ENCODE measurements at regions not wholly inside any gene's neighbourhood (a gene's known extent, or its start where the extent isn't known, plus 50 kb on each side); places are given as distances from the start of the nearest gene placed in this dataset.

DNA sequence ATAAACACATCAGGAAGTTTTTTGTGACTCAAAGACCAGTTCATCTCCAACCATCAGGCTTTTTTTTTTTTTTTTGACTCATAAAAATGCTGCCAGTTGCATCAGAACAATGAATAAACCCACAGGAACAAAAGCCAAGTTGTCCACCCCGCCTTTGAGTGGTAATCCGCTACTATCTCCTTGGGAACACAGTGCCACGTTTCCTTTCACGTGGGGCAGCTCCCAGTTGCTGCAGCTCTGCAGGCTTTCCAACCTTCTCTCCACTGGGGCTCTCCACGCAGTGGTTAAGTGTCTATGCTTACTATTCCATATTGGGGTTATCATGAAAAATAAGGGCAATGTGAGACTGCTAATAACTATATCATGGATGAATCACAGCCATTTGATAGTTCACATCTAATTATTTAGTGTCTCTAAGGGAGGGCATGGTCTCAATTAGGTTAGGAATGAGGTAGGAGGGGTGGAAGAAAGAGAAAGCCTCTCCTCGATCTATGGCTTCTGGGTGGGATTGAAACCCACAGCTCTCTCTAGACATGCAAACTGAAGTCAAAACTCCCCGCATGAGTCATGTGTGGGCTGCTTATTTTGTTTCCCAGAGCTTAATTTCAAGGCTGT lies 55.8 kb upstream of the ACTBL2 start:
- Histone ChIP-seq H4K20me1 (ENCODE audit: insufficient read depth, low read length) (no peaks in the 10 kb centered on the region), H3K4me3 (ENCODE audit: low read length) (no peak overlapping the region), H3K27me3 (replicated peaks; ENCODE audit: insufficient read depth, low read length) (no peaks in the 10 kb centered on the region), H3K9me3 (replicated peaks; ENCODE audit: insufficient read depth, low read length) (no peaks in the 10 kb centered on the region), H3K36me3 (replicated peaks; ENCODE audit: insufficient read depth, low read length) (no peaks in the 10 kb centered on the region), H3K9ac (ENCODE audit: low read length) (no peak overlapping the region), H3K9me2 (replicated peaks; ENCODE audit: insufficient read depth, low read length) (no peaks in the 10 kb centered on the region), H3F3A (ENCODE audit: insufficient read depth, low read length) (no peaks in the 10 kb centered on the region), H2AFZ (ENCODE audit: low read length) (no peak overlapping the region), H3K79me2 (ENCODE audit: low read length) (no peaks in the 10 kb centered on the region), H3K4me1 (ENCODE audit: low read length) (no peaks in the 10 kb centered on the region), H3K27ac (ENCODE audit: low read length) (no peak overlapping the region), H3K4me2 (ENCODE audit: low read depth, low read length) (no peak overlapping the region)
- no peak for DNase-seq
- no peak for TF ChIP-seq EZH2 (optimal IDR thresholded peaks at IDR 0.05; ENCODE audit: low read depth, low read length)
- no peak for TF ChIP-seq EZH2phosphoT487 (IDR thresholded peaks at IDR 0.05; ENCODE audit: low read length)
- no peak for TF ChIP-seq CTCF (IDR thresholded peaks at IDR 0.05; ENCODE audit: low read length)

DNA sequence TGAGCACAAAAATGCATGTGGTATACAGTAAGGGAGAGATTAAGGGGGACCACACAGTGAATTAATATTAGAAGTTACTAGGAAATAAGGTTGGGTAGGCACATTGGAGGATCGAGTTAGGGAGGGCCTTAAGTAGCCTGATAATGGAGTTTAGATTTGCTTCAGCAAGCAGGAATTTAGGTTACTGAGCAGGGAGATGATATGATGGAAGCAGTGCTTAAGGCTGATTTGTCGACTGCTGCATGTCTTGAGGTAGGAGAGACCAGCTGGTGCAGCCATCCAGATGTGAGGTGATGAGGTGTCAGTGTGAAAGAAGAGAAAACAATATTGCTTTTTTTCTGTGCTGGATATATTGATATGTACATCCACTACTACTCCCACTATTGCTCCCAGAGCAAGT lies 55.2 kb upstream of the ACTBL2 start:
- TF ChIP-seq EZH2phosphoT487 (IDR thresholded peaks at IDR 0.05; ENCODE audit: low read length) (no peak), EZH2 (optimal IDR thresholded peaks at IDR 0.05; ENCODE audit: low read depth, low read length) (no peak), CTCF (IDR thresholded peaks at IDR 0.05; ENCODE audit: low read length) (no peak)
- Histone ChIP-seq H3K9ac (ENCODE audit: low read length) (no peak overlapping the region), H3K9me3 (replicated peaks; ENCODE audit: insufficient read depth, low read length) (no peaks in the 10 kb centered on the region), H3K9me2 (replicated peaks; ENCODE audit: insufficient read depth, low read length) (no peaks in the 10 kb centered on the region), H3K36me3 (replicated peaks; ENCODE audit: insufficient read depth, low read length) (no peaks in the 10 kb centered on the region), H3K79me2 (ENCODE audit: low read length) (no peaks in the 10 kb centered on the region), H3K4me1 (ENCODE audit: low read length) (peaks cover 3% of the 10 kb centered on the region; the same call in 1 of the 2 replicates), H3K4me2 (ENCODE audit: low read depth, low read length) (no peak overlapping the region), H3F3A (ENCODE audit: insufficient read depth, low read length) (no peaks in the 10 kb centered on the region), H3K27me3 (replicated peaks; ENCODE audit: insufficient read depth, low read length) (no peaks in the 10 kb centered on the region), H2AFZ (ENCODE audit: low read length) (no peak overlapping the region), H3K27ac (ENCODE audit: low read length) (no peak overlapping the region), H4K20me1 (ENCODE audit: insufficient read depth, low read length) (no peaks in the 10 kb centered on the region), H3K4me3 (ENCODE audit: low read length) (no peak overlapping the region)
- no peak for DNase-seq

GRCh38 chr5:57532513-57533497 lies 50.2 kb upstream of the ACTBL2 start:
- no peak for TF ChIP-seq EZH2 (optimal IDR thresholded peaks at IDR 0.05; ENCODE audit: low read depth, low read length)
- TF ChIP-seq CTCF (IDR thresholded peaks at IDR 0.05; ENCODE audit: low read length), result no peak
- TF ChIP-seq EZH2phosphoT487 (IDR thresholded peaks at IDR 0.05; ENCODE audit: low read length), result no peak
- H3K79me2 ChIP-seq (ENCODE audit: low read length), result no peaks in the 10 kb centered on the region
- H3K36me3 ChIP-seq (replicated peaks; ENCODE audit: insufficient read depth, low read length), result no peaks in the 10 kb centered on the region
- no peak overlapping the region for H3K4me2 ChIP-seq (ENCODE audit: low read depth, low read length)
- no peak overlapping the region for H3K27ac ChIP-seq (ENCODE audit: low read length)
- DNase-seq, result no peak
- H2AFZ ChIP-seq (ENCODE audit: low read length), result no peak overlapping the region
- no peaks in the 10 kb centered on the region for H3K27me3 ChIP-seq (replicated peaks; ENCODE audit: insufficient read depth, low read length)
- H4K20me1 ChIP-seq (ENCODE audit: insufficient read depth, low read length), result no peaks in the 10 kb centered on the region
- H3K9me2 ChIP-seq (replicated peaks; ENCODE audit: insufficient read depth, low read length), result no peaks in the 10 kb centered on the region
- H3F3A ChIP-seq (ENCODE audit: insufficient read depth, low read length), result peaks cover 8% of the 10 kb centered on the region; the same call in 1 of the 2 replicates
- no peak overlapping the region for H3K4me3 ChIP-seq (ENCODE audit: low read length)
- peaks cover 38% of the 10 kb centered on the region for H3K4me1 ChIP-seq (ENCODE audit: low read length)
- H3K9me3 ChIP-seq (replicated peaks; ENCODE audit: insufficient read depth, low read length), result no peaks in the 10 kb centered on the region
- H3K9ac ChIP-seq (ENCODE audit: low read length), result no peak overlapping the region

Measured in MM.1S (cell line).